Naive B cell (primary cell): ENCODE measurements at regions not wholly inside any gene's neighbourhood (a gene's known extent, or its start where the extent isn't known, plus 50 kb on each side); places are given as distances from the start of the nearest gene placed in this dataset.

Experiments used
- ATAC-seq, 2 donors: fragments of 150-1000 bp; cut with Tn5 transposase; 2 replicates each; pipeline ENCODE4 v1.10.0; 2021; ENCODE audit warnings: low read depth in 2 of 2, mild to moderate bottlenecking in 2 of 2, moderate library complexity in 2 of 2
- DNase-seq: peaks from one replicate; pipeline ENCODE4 v3.0.0; 2022
- H3K27ac Mint-ChIP-seq, 6 donors: one replicate each; pipeline ENCODE4 v1.8.0; 2020 to 2022; ENCODE audit warnings: mild to moderate bottlenecking in 6 of 6, mixed read lengths in 6 of 6, moderate library complexity in 5 of 6, inconsistent platforms in 2 of 6
- H3K27me3 Mint-ChIP-seq, 3 donors: one replicate each; pipeline ENCODE4 v1.8.0; 2021 to 2022; ENCODE audit warnings: mixed read lengths in 3 of 3, mild to moderate bottlenecking in 1 of 3
- H3K36me3 Mint-ChIP-seq, 2 donors: one replicate each; pipeline ENCODE4 v1.8.0; 2020 to 2022; ENCODE audit warnings: mixed read lengths in 2 of 2, inconsistent platforms in 1 of 2, mild to moderate bottlenecking in 1 of 2
- H3K4me1 Mint-ChIP-seq, 3 donors: one replicate each; pipeline ENCODE4 v1.8.0; 2020 to 2022; ENCODE audit warnings: mixed read lengths in 3 of 3, inconsistent platforms in 1 of 3, mild to moderate bottlenecking in 1 of 3, moderate library complexity in 1 of 3
- H3K4me3 Mint-ChIP-seq, 8 donors: one replicate each; pipeline ENCODE4 v1.8.0; 2020 to 2022; ENCODE audit warnings: mild to moderate bottlenecking in 8 of 8, mixed read lengths in 8 of 8, moderate library complexity in 8 of 8, inconsistent platforms in 2 of 8
- H3K9me3 Mint-ChIP-seq, 7 donors: one replicate each; pipeline ENCODE4 v1.8.0; 2020 to 2022; ENCODE audit warnings: mixed read lengths in 7 of 7, mild to moderate bottlenecking in 5 of 7, inconsistent platforms in 2 of 7, moderate library complexity in 1 of 7

- DNase-seq (no peak), ATAC-seq (no peak)
- H3K27ac Mint-ChIP-seq: peak overlapping the region in 5 of 6 donors; percentile 22 to 95 (median 85)
- peak overlapping the region; percentile 76 to 91 (median 90) for H3K4me3 Mint-ChIP-seq
- peaks cover 0 to 21% of the 10 kb centered on the region in 2 donors for H3K36me3 Mint-ChIP-seq
- peaks cover 0 to 11% (median 0%) of the 10 kb centered on the region in 7 donors for H3K9me3 Mint-ChIP-seq
- no peaks in the 10 kb centered on the region for H3K27me3 Mint-ChIP-seq
- H3K4me1 Mint-ChIP-seq: peaks cover 24 to 78% (median 28%) of the 10 kb centered on the region in 3 donors
Observed at GRCh38 chrX:10099411-10099810, 57.4 kb upstream of the CLCN4 start.

DNA sequence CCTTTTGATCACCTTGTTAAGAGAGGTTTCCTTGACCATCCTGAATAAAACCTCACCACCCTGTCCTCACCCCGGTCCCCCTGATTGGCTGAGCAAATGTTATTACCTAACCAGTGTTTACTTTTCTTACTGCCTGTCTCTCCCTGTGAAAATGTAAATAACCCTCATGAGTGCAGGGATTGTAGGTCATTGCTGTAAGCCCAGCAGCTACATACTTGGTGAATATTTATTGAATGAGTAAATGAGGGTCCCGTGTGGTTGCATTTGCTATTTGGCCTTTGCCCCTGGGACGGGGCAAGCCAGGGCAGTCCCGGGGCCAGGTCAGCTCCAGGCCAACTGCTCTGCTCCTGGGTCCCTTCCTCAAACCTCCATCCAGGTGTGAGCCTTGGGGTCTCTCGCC is 55.5 kb upstream of the CLCN4 start:
- Mint-ChIP-seq H3K4me3 (peak overlapping the region in 2 of 8 donors; percentile 21 to 27), H3K36me3 (peaks cover 0 to 15% of the 10 kb centered on the region in 2 donors), H3K9me3 (peaks cover 0 to 11% (median 0%) of the 10 kb centered on the region in 7 donors), H3K27ac (peak overlapping the region in 3 of 6 donors; percentile 30 to 76 (median 60)), H3K27me3 (no peaks in the 10 kb centered on the region), H3K4me1 (peaks cover 24 to 86% (median 31%) of the 10 kb centered on the region in 3 donors)
- ATAC-seq (no peak), DNase-seq (no peak)

GRCh38 chrX:10102046-10102704 is 54.6 kb upstream of the CLCN4 start:
- H3K4me1 Mint-ChIP-seq: peaks cover 20 to 86% (median 31%) of the 10 kb centered on the region in 3 donors
- peaks cover 0 to 9% of the 10 kb centered on the region in 2 donors for H3K36me3 Mint-ChIP-seq
- peaks cover 0 to 10% (median 0%) of the 10 kb centered on the region in 7 donors for H3K9me3 Mint-ChIP-seq
- ATAC-seq (no peak), DNase-seq (no peak)
- peak overlapping the region in 3 of 8 donors; percentile 26 to 79 (median 38) for H3K4me3 Mint-ChIP-seq
- peak overlapping the region in 5 of 6 donors; percentile 23 to 87 (median 52) for H3K27ac Mint-ChIP-seq
- no peaks in the 10 kb centered on the region for H3K27me3 Mint-ChIP-seq

- H3K27me3 Mint-ChIP-seq: no peaks in the 10 kb centered on the region
- H3K36me3 Mint-ChIP-seq: peaks cover 0 to 9% of the 10 kb centered on the region in 2 donors
- peaks cover 20 to 87% (median 31%) of the 10 kb centered on the region in 3 donors for H3K4me1 Mint-ChIP-seq
- peaks cover 0 to 3% (median 0%) of the 10 kb centered on the region in 7 donors for H3K9me3 Mint-ChIP-seq
- ATAC-seq (no peak), DNase-seq (no peak)
- H3K4me3 Mint-ChIP-seq: peak overlapping the region in 3 of 8 donors; percentile 24 to 46 (median 29)
- peak overlapping the region in 1 of 6 donors; percentile 9 for H3K27ac Mint-ChIP-seq
Observed at GRCh38 chrX:10103023-10103422, 53.8 kb upstream of the CLCN4 start.

GRCh38 chrX:10104958-10105658 is 51.7 kb upstream of the CLCN4 start:
- peak overlapping the region in 5 of 8 donors; percentile 18 to 65 (median 46) for H3K4me3 Mint-ChIP-seq
- H3K27ac Mint-ChIP-seq: peak overlapping the region in 5 of 6 donors; percentile 21 to 98 (median 76)
- H3K4me1 Mint-ChIP-seq: peaks cover 31 to 85% (median 36%) of the 10 kb centered on the region in 3 donors

DNA sequence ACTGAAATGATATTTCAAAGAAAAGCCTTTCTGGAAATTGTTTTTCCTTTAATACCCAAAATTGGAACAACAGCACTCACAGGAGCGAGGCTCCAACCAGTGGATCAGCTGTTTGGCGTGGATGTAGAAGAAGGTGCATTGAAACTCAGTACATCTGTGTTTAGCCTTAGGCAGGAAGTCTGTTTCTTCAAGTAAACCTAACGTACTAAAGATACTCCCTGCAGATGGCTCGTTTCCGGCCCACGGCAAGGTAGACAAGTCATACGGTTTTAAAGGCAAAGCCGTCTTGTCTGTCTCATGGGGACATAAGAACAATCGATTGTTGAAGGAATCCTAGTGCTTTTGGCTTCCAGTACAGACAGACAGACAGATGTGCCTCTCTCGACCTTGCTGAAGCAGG is 50.0 kb upstream of the CLCN4 start:
- Mint-ChIP-seq H3K9me3 (peaks cover 0 to 3% (median 0%) of the 10 kb centered on the region in 7 donors), H3K4me3 (peak overlapping the region; percentile 18 to 81 (median 62)), H3K36me3 (no peaks in the 10 kb centered on the region), H3K27me3 (no peaks in the 10 kb centered on the region), H3K4me1 (peaks cover 37 to 87% (median 48%) of the 10 kb centered on the region in 3 donors), H3K27ac (peak overlapping the region; percentile 3 to 98 (median 88))
- DNase-seq (peak; percentile 61), ATAC-seq (peak; percentile 15 to 19)

More at GRCh38 chrX:10104958-10105658, 51.7 kb upstream of the CLCN4 start:
- no peaks in the 10 kb centered on the region for H3K27me3 Mint-ChIP-seq
- DNase-seq (no peak), ATAC-seq (no peak)
- peaks cover 0 to 3% (median 0%) of the 10 kb centered on the region in 7 donors for H3K9me3 Mint-ChIP-seq
- H3K36me3 Mint-ChIP-seq: peaks cover 0 to 9% of the 10 kb centered on the region in 2 donors
